H9 (cell line): ENCODE measurements at regions not wholly inside any gene's neighbourhood (a gene's known extent, or its start where the extent isn't known, plus 50 kb on each side); places are given as distances from the start of the nearest gene placed in this dataset.
A peak's percentile ranks its signal among the peaks of the same experiment; 100 is the strongest.

Experiments used
- DNase-seq: peaks from one replicate; pipeline ENCODE4 v3.0.0-alpha.2; 2017
- H2AFZ ChIP-seq: one replicate; pipeline ENCODE4 v1.6.1; 2013; ENCODE audit warnings: mild to moderate bottlenecking, low read length, control low read depth, moderate library complexity
- H2AK5ac ChIP-seq: 2 replicates; pipeline ENCODE4 v1.6.1; 2013; ENCODE audit warnings: low read length, control low read depth, mixed read lengths; ENCODE audit not compliant: insufficient read length
- H2BK120ac ChIP-seq: one replicate; pipeline ENCODE4 v1.6.1; 2013; ENCODE audit warnings: low read depth, mild to moderate bottlenecking, low read length, control low read depth, inconsistent platforms; ENCODE audit not compliant: poor library complexity, severe bottlenecking
- H2BK12ac ChIP-seq: 2 replicates; pipeline ENCODE4 v1.6.1; 2013; ENCODE audit warnings: low read length, control low read depth, mixed read lengths, low read depth; ENCODE audit not compliant: insufficient read length
- H2BK15ac ChIP-seq: 2 replicates; pipeline ENCODE4 v1.6.1; 2013; ENCODE audit warnings: low read depth, low read length, control low read depth
- H2BK20ac ChIP-seq: one replicate; pipeline ENCODE4 v1.6.1; 2013; ENCODE audit warnings: low read depth, mild to moderate bottlenecking, low read length, control low read depth, inconsistent platforms; ENCODE audit not compliant: poor library complexity, severe bottlenecking
- H2BK5ac ChIP-seq: 2 replicates; pipeline ENCODE4 v1.6.1; 2013; ENCODE audit warnings: low read length, control low read depth, mixed read lengths; ENCODE audit not compliant: insufficient read length
- H3K14ac ChIP-seq: 2 replicates; pipeline ENCODE4 v1.6.1; 2013; ENCODE audit warnings: low read length, control low read depth; ENCODE audit not compliant: insufficient read depth
- H3K18ac ChIP-seq: 2 replicates; pipeline ENCODE4 v1.6.1; 2013; ENCODE audit warnings: low read depth, mild to moderate bottlenecking, mixed read lengths, low read length, control low read depth; ENCODE audit not compliant: insufficient read length
- H3K23ac ChIP-seq: 2 replicates; pipeline ENCODE4 v1.6.1; 2013; ENCODE audit warnings: low read length, control low read depth, mixed read lengths, low read depth; ENCODE audit not compliant: insufficient read length
- H3K23me2 ChIP-seq: 2 replicates; pipeline ENCODE4 v1.6.1; 2013; ENCODE audit warnings: low read depth, mild to moderate bottlenecking, mixed read lengths, low read length, control low read depth; ENCODE audit not compliant: insufficient read length, poor library complexity, severe bottlenecking
- H3K27ac ChIP-seq: 2 replicates; pipeline ENCODE4 v1.5.1; 2013; ENCODE audit warnings: low read length, control low read depth, mixed read lengths, low read depth; ENCODE audit not compliant: insufficient read length
- H3K27me3 ChIP-seq: 2 replicates; pipeline ENCODE4 v1.6.1; 2013; ENCODE audit warnings: low read length, control low read depth, inconsistent platforms; ENCODE audit not compliant: insufficient read depth
- H3K4ac ChIP-seq: 2 replicates; pipeline ENCODE4 v1.6.1; 2013; ENCODE audit warnings: low read depth, mild to moderate bottlenecking, control low read depth, inconsistent platforms, low read length, moderate library complexity
- H3K4me1 ChIP-seq: 2 replicates; pipeline ENCODE4 v1.6.1; 2013; ENCODE audit warnings: low read length, control low read depth, inconsistent platforms; ENCODE audit not compliant: insufficient read depth
- H3K4me2 ChIP-seq: 2 replicates; pipeline ENCODE4 v1.6.1; 2013; ENCODE audit warnings: low read length, control low read depth, mixed read lengths; ENCODE audit not compliant: insufficient read length, insufficient read depth
- H3K56ac ChIP-seq: 2 replicates; pipeline ENCODE4 v1.6.1; 2013; ENCODE audit warnings: low read depth, mild to moderate bottlenecking, mixed read lengths, low read length, control low read depth; ENCODE audit not compliant: insufficient read length
- H3K79me1 ChIP-seq: 2 replicates; pipeline ENCODE4 v1.6.1; 2013; ENCODE audit warnings: low read depth, mild to moderate bottlenecking, moderate library complexity, low read length, control low read depth, inconsistent platforms; ENCODE audit not compliant: insufficient read depth, poor library complexity, severe bottlenecking
- H3K79me2 ChIP-seq: 2 replicates; pipeline ENCODE4 v1.6.1; 2013; ENCODE audit warnings: low read length, control low read depth, inconsistent platforms; ENCODE audit not compliant: insufficient read depth
- H3K9ac ChIP-seq: 2 replicates; pipeline ENCODE4 v1.6.1; 2013; ENCODE audit warnings: low read length, control low read depth, mixed read lengths; ENCODE audit not compliant: insufficient read length; ENCODE audit errors: extremely low read depth
- H3K9me3 ChIP-seq: one replicate; pipeline ENCODE4 v1.6.1; 2013; ENCODE audit warnings: low read depth, low read length, inconsistent platforms; ENCODE audit not compliant: control insufficient read depth
- H3T11ph ChIP-seq: one replicate; pipeline ENCODE4 v1.6.1; 2013; ENCODE audit warnings: mild to moderate bottlenecking, low read length, control low read depth, inconsistent platforms
- H4K20me1 ChIP-seq: one replicate; pipeline ENCODE4 v1.6.1; 2013; ENCODE audit not compliant: control insufficient read depth, insufficient read length, insufficient read depth
- H4K5ac ChIP-seq: 2 replicates; pipeline ENCODE4 v1.6.1; 2013; ENCODE audit warnings: low read depth, mild to moderate bottlenecking, mixed read lengths, low read length, control low read depth; ENCODE audit not compliant: insufficient read length
- H4K8ac ChIP-seq: replicated peaks from 2 replicates; pipeline ENCODE4 v1.6.1; 2013; ENCODE audit warnings: low read length, control low read depth, mixed read lengths, low read depth; ENCODE audit not compliant: insufficient read length
- H4K91ac ChIP-seq: 2 replicates; pipeline ENCODE4 v1.6.1; 2013; ENCODE audit warnings: low read depth, mild to moderate bottlenecking, moderate library complexity, mixed read lengths, low read length, control low read depth; ENCODE audit not compliant: insufficient read length
- H3K27ac Mint-ChIP-seq, 3 experiments: 2 replicates in 2 of 3; 3 replicates in 1 of 3; pipeline ENCODE4 v1.8.0; 2020 to 2021; ENCODE audit warnings: mixed read lengths in 3 of 3, mild to moderate bottlenecking in 1 of 3, moderate library complexity in 1 of 3
- H3K27me3 Mint-ChIP-seq: 2 replicates; pipeline ENCODE4 v1.8.0; 2021; ENCODE audit warnings: low read depth, mild to moderate bottlenecking, moderate library complexity, mixed read lengths
- H3K36me3 Mint-ChIP-seq, 3 experiments: 2 replicates in 2 of 3; 3 replicates in 1 of 3; pipeline ENCODE4 v1.8.0; 2020 to 2021; ENCODE audit warnings: low read depth in 3 of 3, mixed read lengths in 3 of 3; ENCODE audit not compliant: insufficient read depth in 1 of 3
- H3K4me1 Mint-ChIP-seq, 2 experiments: 2 replicates each; pipeline ENCODE4 v1.8.0; 2020; ENCODE audit warnings: mixed read lengths in 2 of 2
- H3K4me3 Mint-ChIP-seq, 2 experiments: 2 replicates in 1 of 2; 3 replicates in 1 of 2; pipeline ENCODE4 v1.8.0; 2020 to 2021; ENCODE audit warnings: mild to moderate bottlenecking in 2 of 2, mixed read lengths in 2 of 2, moderate library complexity in 1 of 2
- H3K9me3 Mint-ChIP-seq, 2 experiments: 2 replicates in 1 of 2; 3 replicates in 1 of 2; pipeline ENCODE4 v1.8.0; 2020; ENCODE audit warnings: mild to moderate bottlenecking in 2 of 2, mixed read lengths in 2 of 2, moderate library complexity in 1 of 2
- CTCF ChIP-seq: fragments of 200-600 bp; sonication (generic); conservative IDR thresholded peaks from 3 replicates; pipeline ENCODE4 v1.8.0; 2021; ENCODE audit warnings: antibody characterized with exemption, mild to moderate bottlenecking
- WGBS: extraction: QIAGEN DNeasy Blood & Tissue Kit; methylation state at CpG from one replicate; pipeline ENCODE4 v1.1.7; 2013; ENCODE audit warnings: missing lambda C conversion rate, low lambda C conversion rate, mixed read lengths; ENCODE audit not compliant: insufficient read length; ENCODE audit errors: extremely low coverage; 5-methylcytosine and 5-hydroxymethylcytosine counted together

DNA sequence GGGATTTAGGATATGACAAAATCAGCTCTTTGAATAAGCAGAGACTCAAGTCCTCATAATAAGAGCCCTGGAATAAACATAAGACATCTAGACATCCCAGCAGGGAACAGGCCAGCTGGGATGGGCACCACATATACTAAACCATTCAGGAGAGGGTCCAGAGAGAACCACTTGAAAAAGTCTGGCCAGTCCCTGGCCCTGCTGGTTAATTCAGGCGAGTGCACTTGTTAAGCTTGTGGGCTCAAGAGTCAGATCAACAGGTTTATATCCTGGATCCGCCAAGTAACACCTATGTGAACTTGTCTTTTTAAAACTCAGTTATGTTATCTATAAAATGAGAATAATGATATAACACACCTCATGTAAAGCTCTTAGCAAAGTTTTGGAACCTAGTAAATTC, 63.3 kb downstream of the CAVIN4 start:
- Mint-ChIP-seq H3K27ac (no peak overlapping the region), H3K4me3 (no peak overlapping the region), H3K9me3 (peaks cover 10 to 15% of the 10 kb centered on the region in 2 experiments), H3K27me3 (peaks cover 1% of the 10 kb centered on the region), H3K36me3 (peaks cover 0 to 12% (median 7%) of the 10 kb centered on the region in 3 experiments; a peak in 4 of 7 replicates), H3K4me1 (peaks cover 25 to 31% of the 10 kb centered on the region in 2 experiments)
- no peak overlapping the region for H3K14ac ChIP-seq
- no peak overlapping the region for H2BK15ac ChIP-seq
- H3K18ac ChIP-seq = no peak overlapping the region
- no peaks in the 10 kb centered on the region for H3K27me3 ChIP-seq
- no peaks in the 10 kb centered on the region for H3K79me1 ChIP-seq
- H3K56ac ChIP-seq = no peak overlapping the region
- no peak for DNase-seq
- H2BK12ac ChIP-seq = no peak overlapping the region
- H3K4ac ChIP-seq = no peak overlapping the region
- no peak overlapping the region for H4K91ac ChIP-seq
- no peak overlapping the region for H2AK5ac ChIP-seq
- no peaks in the 10 kb centered on the region for H3K79me2 ChIP-seq
- H2BK20ac ChIP-seq = no peak overlapping the region
- H2BK120ac ChIP-seq = no peak overlapping the region
- H2BK5ac ChIP-seq = no peak overlapping the region
- peaks cover 8% of the 10 kb centered on the region; the same call in 1 of the 2 replicates for H3K4me1 ChIP-seq
- no peak overlapping the region for H4K5ac ChIP-seq
- peak; percentile 34 for TF ChIP-seq CTCF
- H3K9ac ChIP-seq = no peak overlapping the region
- H3K4me2 ChIP-seq = no peak overlapping the region
- no peak overlapping the region for H3T11ph ChIP-seq
- no CpG with 5 or more reads among the region's 2 CpGs for WGBS
- no peak overlapping the region for H3K27ac ChIP-seq
- H3K9me3 ChIP-seq = no peaks in the 10 kb centered on the region
- H3K23me2 ChIP-seq = no peaks in the 10 kb centered on the region
- no peak overlapping the region for H2AFZ ChIP-seq
- no peak overlapping the region for H3K23ac ChIP-seq
- H4K20me1 ChIP-seq = no peaks in the 10 kb centered on the region
- no peak overlapping the region for H4K8ac ChIP-seq
